ENCODE measurements at regions not wholly inside any gene's neighbourhood (a gene's known extent, or its start where the extent isn't known, plus 50 kb on each side); places are given as distances from the start of the nearest gene placed in this dataset.
"Not testable (repeated sequence)": the region's sequence is repeated elsewhere in the genome, so short reads cannot be mapped to it uniquely, and the experiment has no call there.

- DNase-seq = no peak
Observed at GRCh38 chr9:103427696-103428095, 432.6 kb downstream of the CYLC2 start.

GRCh38 chr9:103430469-103430868, 435.3 kb downstream of the CYLC2 start:
- DNase-seq = no peak

GRCh38 chr9:103431809-103432208, 436.7 kb downstream of the CYLC2 start:
- DNase-seq = no peak

- DNase-seq = no peak
Observed at GRCh38 chr9:103444176-103444575, 449.0 kb downstream of the CYLC2 start.

- DNase-seq = no peak
Observed at GRCh38 chr9:103458826-103459225, 463.7 kb downstream of the CYLC2 start.

GRCh38 chr9:103471241-103471640, 476.1 kb downstream of the CYLC2 start:
- DNase-seq = no peak

- no peak for DNase-seq
Observed at GRCh38 chr9:103474156-103474555, 479.0 kb downstream of the CYLC2 start.

- no peak for DNase-seq
Observed at GRCh38 chr9:103483471-103484096, 488.5 kb downstream of the CYLC2 start.

- no peak for DNase-seq
Observed at GRCh38 chr9:103485138-103485537, 490.0 kb downstream of the CYLC2 start.

GRCh38 chr9:103514767-103515166, 519.6 kb downstream of the CYLC2 start:
- DNase-seq = no peak

- DNase-seq = no peak
Observed at GRCh38 chr9:103522409-103522808, 527.3 kb downstream of the CYLC2 start.

- no peak for DNase-seq
Observed at GRCh38 chr9:103530934-103531333, 535.8 kb downstream of the CYLC2 start.

- DNase-seq = no peak
Observed at GRCh38 chr9:103533318-103533717, 538.2 kb downstream of the CYLC2 start.

- DNase-seq = no peak
Observed at GRCh38 chr9:103537426-103537825, 542.3 kb downstream of the CYLC2 start.

GRCh38 chr9:103545260-103545659, 548.8 kb upstream of the SMC2 start:
- DNase-seq = no peak

- DNase-seq = no peak
Observed at GRCh38 chr9:103552712-103553111, 541.4 kb upstream of the SMC2 start.

GRCh38 chr9:103574056-103574455, 520.1 kb upstream of the SMC2 start:
- DNase-seq = no peak

GRCh38 chr9:103586721-103587120, 507.4 kb upstream of the SMC2 start:
- no peak for DNase-seq

GRCh38 chr9:103601287-103601686, 492.8 kb upstream of the SMC2 start:
- no peak for DNase-seq

GRCh38 chr9:103611950-103612349, 482.2 kb upstream of the SMC2 start:
- not testable (repeated sequence) for DNase-seq

GRCh38 chr9:103615994-103616393, 478.1 kb upstream of the SMC2 start:
- DNase-seq = no peak

GRCh38 chr9:103617046-103617445, 477.1 kb upstream of the SMC2 start:
- DNase-seq = no peak

- DNase-seq = no peak
Observed at GRCh38 chr9:103625161-103625804, 468.8 kb upstream of the SMC2 start.

GRCh38 chr9:103627731-103628130, 466.4 kb upstream of the SMC2 start:
- DNase-seq = no peak

GRCh38 chr9:103649086-103649485, 445.0 kb upstream of the SMC2 start:
- no peak for DNase-seq

Measured in stimulated activated CD4-positive, alpha-beta T cell treated with anti-CD3 and anti-CD28 coated beads, Interleukin-4, amount 100 ng/mL, for 24 hours (primary cell).